Activated naive CD4-positive, alpha-beta T cell treated with Interleukin-2 at 50 U/mL for 16 hours (primary cell): ENCODE measurements at regions not wholly inside any gene's neighbourhood (a gene's known extent, or its start where the extent isn't known, plus 50 kb on each side); places are given as distances from the start of the nearest gene placed in this dataset.
"Not testable (repeated sequence)": the region's sequence is repeated elsewhere in the genome, so short reads cannot be mapped to it uniquely, and the experiment has no call there.

ENCODE experiments used
- DNase-seq: peaks from one replicate; pipeline ENCODE4 v3.0.0-alpha.2; 2020

GRCh38 chr10:62594093-62594520 is 210.4 kb upstream of the ADO start:
- peak; percentile 60 for DNase-seq

GRCh38 chr10:62597226-62597625 is 207.3 kb upstream of the ADO start:
- no peak for DNase-seq

GRCh38 chr10:62599161-62599560 is 205.4 kb upstream of the ADO start:
- DNase-seq, result no peak

GRCh38 chr10:62606551-62606950 is 198.0 kb upstream of the ADO start:
- DNase-seq, result not testable (repeated sequence)

- DNase-seq, result not testable (repeated sequence)
Observed at GRCh38 chr10:62608189-62608875, 196.2 kb upstream of the ADO start.

- DNase-seq, result peak; percentile 80
Observed at GRCh38 chr10:62610649-62611229, 193.8 kb upstream of the ADO start.

- DNase-seq, result no peak
Observed at GRCh38 chr10:62613424-62613823, 191.1 kb upstream of the ADO start.

GRCh38 chr10:62613859-62614258 is 190.7 kb upstream of the ADO start:
- no peak for DNase-seq

GRCh38 chr10:62614389-62615157 is 189.9 kb upstream of the ADO start:
- DNase-seq, result peak; percentile 39

GRCh38 chr10:62616885-62617590 is 187.5 kb upstream of the ADO start:
- DNase-seq, result no peak

GRCh38 chr10:62617652-62618051 is 186.9 kb upstream of the ADO start:
- DNase-seq, result no peak

- DNase-seq, result no peak
Observed at GRCh38 chr10:62618054-62618453, 186.5 kb upstream of the ADO start.

- no peak for DNase-seq
Observed at GRCh38 chr10:62618576-62619412, 185.7 kb upstream of the ADO start.

- DNase-seq, result no peak
Observed at GRCh38 chr10:62619413-62619738, 185.1 kb upstream of the ADO start.

- no peak for DNase-seq
Observed at GRCh38 chr10:62620491-62620890, 184.0 kb upstream of the ADO start.

- no peak for DNase-seq
Observed at GRCh38 chr10:62623223-62623622, 181.3 kb upstream of the ADO start.

- no peak for DNase-seq
Observed at GRCh38 chr10:62625484-62625883, 179.0 kb upstream of the ADO start.

GRCh38 chr10:62626079-62626478 is 178.4 kb upstream of the ADO start:
- no peak for DNase-seq

- DNase-seq, result no peak
Observed at GRCh38 chr10:62626817-62627216, 177.7 kb upstream of the ADO start.

- DNase-seq, result no peak
Observed at GRCh38 chr10:62627983-62628382, 176.5 kb upstream of the ADO start.

- no peak for DNase-seq
Observed at GRCh38 chr10:62631241-62631640, 173.3 kb upstream of the ADO start.

GRCh38 chr10:62632071-62632809 is 172.3 kb upstream of the ADO start:
- DNase-seq, result peak; percentile 42
